HL-60 (cell line): ENCODE measurements at regions not wholly inside any gene's neighbourhood (a gene's known extent, or its start where the extent isn't known, plus 50 kb on each side); places are given as distances from the start of the nearest gene placed in this dataset.

Experiments
- DNase-seq, 2 experiments: peaks; one replicate each; pipeline ENCODE4 v3.0.0-alpha.2; 2010 to 2020; ENCODE audit warnings: low read depth in 1 of 2, low spot score in 1 of 2
- H3K27ac ChIP-seq: fragments of 250-450 bp; sonication (Bioruptor Pico); replicated peaks from 2 replicates; pipeline ENCODE4 v1.5.1; 2020; ENCODE audit warnings: mild to moderate bottlenecking, moderate library complexity
- H3K27me3 ChIP-seq: fragments of 250-450 bp; sonication (Bioruptor Pico); 2 replicates; pipeline ENCODE4 v1.5.1; 2021; ENCODE audit warnings: mild to moderate bottlenecking, moderate library complexity; ENCODE audit not compliant: insufficient read depth, poor library complexity, severe bottlenecking
- H3K4me3 ChIP-seq: replicated peaks from 2 replicates; pipeline ENCODE4 v1.5.1; 2011; ENCODE audit warnings: mild to moderate bottlenecking, control low read depth, low read length; ENCODE audit not compliant: insufficient read depth
- GABPA ChIP-seq: IDR thresholded peaks from 2 replicates; pipeline ENCODE4 v1.6.1; 2012; ENCODE audit warnings: low read depth
- POLR2AphosphoS5 ChIP-seq: IDR thresholded peaks from 2 replicates; pipeline ENCODE4 v1.6.1; 2012; ENCODE audit warnings: low read depth
- REST ChIP-seq: IDR thresholded peaks from 2 replicates; pipeline ENCODE4 v1.6.1; 2012; ENCODE audit warnings: low read depth; ENCODE audit not compliant: insufficient replicate concordance
- SPI1 ChIP-seq: IDR thresholded peaks from 2 replicates; pipeline ENCODE4 v1.6.1; 2012; ENCODE audit warnings: low read depth, mild to moderate bottlenecking, borderline replicate concordance
- TF ChIP-seq, protein P1 (sequence below): IDR thresholded peaks from one replicate; pipeline ENCODE4 v1.5.1; 2011; ENCODE audit warnings: low read length, control low read depth, inconsistent platforms; ENCODE audit not compliant: insufficient read depth

GRCh38 chr10:109089779-109090178 lies 833.5 kb downstream of the XPNPEP1 start:
- TF ChIP-seq GABPA, result no peak
- no peak for TF ChIP-seq POLR2AphosphoS5
- no peak for TF ChIP-seq SPI1
- TF ChIP-seq REST, result no peak
- TF ChIP-seq, protein P1, sequence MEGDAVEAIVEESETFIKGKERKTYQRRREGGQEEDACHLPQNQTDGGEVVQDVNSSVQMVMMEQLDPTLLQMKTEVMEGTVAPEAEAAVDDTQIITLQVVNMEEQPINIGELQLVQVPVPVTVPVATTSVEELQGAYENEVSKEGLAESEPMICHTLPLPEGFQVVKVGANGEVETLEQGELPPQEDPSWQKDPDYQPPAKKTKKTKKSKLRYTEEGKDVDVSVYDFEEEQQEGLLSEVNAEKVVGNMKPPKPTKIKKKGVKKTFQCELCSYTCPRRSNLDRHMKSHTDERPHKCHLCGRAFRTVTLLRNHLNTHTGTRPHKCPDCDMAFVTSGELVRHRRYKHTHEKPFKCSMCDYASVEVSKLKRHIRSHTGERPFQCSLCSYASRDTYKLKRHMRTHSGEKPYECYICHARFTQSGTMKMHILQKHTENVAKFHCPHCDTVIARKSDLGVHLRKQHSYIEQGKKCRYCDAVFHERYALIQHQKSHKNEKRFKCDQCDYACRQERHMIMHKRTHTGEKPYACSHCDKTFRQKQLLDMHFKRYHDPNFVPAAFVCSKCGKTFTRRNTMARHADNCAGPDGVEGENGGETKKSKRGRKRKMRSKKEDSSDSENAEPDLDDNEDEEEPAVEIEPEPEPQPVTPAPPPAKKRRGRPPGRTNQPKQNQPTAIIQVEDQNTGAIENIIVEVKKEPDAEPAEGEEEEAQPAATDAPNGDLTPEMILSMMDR, result no peak
- Histone ChIP-seq H3K27ac (no peak overlapping the region), H3K27me3 (no peaks in the 10 kb centered on the region), H3K4me3 (no peak overlapping the region)
- no peak for DNase-seq

- DNase-seq, result no peak
- H3K27me3 ChIP-seq, result no peaks in the 10 kb centered on the region
- TF ChIP-seq POLR2AphosphoS5 (no peak), REST (no peak)
- no peak overlapping the region for H3K27ac ChIP-seq
- no peak overlapping the region for H3K4me3 ChIP-seq
Observed at GRCh38 chr10:109071539-109071938, 851.8 kb downstream of the XPNPEP1 start.

DNA sequence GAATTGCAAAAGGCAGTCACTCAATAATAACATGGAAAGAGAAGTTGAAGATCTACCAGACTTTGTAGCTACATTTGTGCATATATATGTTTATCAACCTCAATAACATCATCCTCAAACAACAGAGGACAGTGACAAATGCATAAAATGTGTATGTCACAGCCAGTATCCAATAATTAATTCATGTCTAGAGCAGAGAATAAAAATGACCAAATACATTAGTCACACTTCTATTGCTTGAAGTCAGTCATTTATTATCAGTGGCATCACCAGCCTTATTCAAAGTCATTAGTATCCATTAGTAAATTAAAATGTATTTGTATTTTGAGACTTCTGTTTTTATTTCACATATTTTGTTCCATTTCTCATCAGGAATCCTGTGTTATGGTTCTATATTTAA lies 852.8 kb downstream of the XPNPEP1 start:
- no peak overlapping the region for H3K4me3 ChIP-seq
- no peak for TF ChIP-seq POLR2AphosphoS5
- no peak for TF ChIP-seq REST
- TF ChIP-seq, protein P1, result no peak
- TF ChIP-seq GABPA, result no peak
- TF ChIP-seq SPI1, result no peak
- DNase-seq, result no peak
- no peak overlapping the region for H3K27ac ChIP-seq
- H3K27me3 ChIP-seq, result no peaks in the 10 kb centered on the region

GRCh38 chr10:109067031-109067430 lies 856.3 kb downstream of the XPNPEP1 start:
- Histone ChIP-seq H3K27ac (no peak overlapping the region), H3K4me3 (no peak overlapping the region), H3K27me3 (no peaks in the 10 kb centered on the region)
- TF ChIP-seq REST (no peak), GABPA (no peak), POLR2AphosphoS5 (no peak), SPI1 (no peak)
- TF ChIP-seq, protein P1, result no peak
- no peak for DNase-seq
